MM.1S (cell line): ENCODE measurements at regions not wholly inside any gene's neighbourhood (a gene's known extent, or its start where the extent isn't known, plus 50 kb on each side); places are given as distances from the start of the nearest gene placed in this dataset.

Source experiments
- DNase-seq: peaks from one replicate; pipeline ENCODE4 v3.0.0-alpha.2; 2015
- H2AFZ ChIP-seq: fragments of 300-600 bp; sonication (generic); 2 replicates; pipeline ENCODE4 v1.6.0; 2016; ENCODE audit warnings: antibody characterized with exemption, low read length
- H3F3A ChIP-seq: fragments of 300-600 bp; sonication (generic); 2 replicates; pipeline ENCODE4 v1.6.1; 2016; ENCODE audit warnings: mild to moderate bottlenecking, antibody characterized with exemption, low read length, moderate library complexity, mixed read lengths; ENCODE audit not compliant: insufficient read depth
- H3K27ac ChIP-seq: fragments of 300-600 bp; sonication (generic); 2 replicates; pipeline ENCODE4 v1.5.1; 2016; ENCODE audit warnings: mild to moderate bottlenecking, low read length
- H3K27me3 ChIP-seq: fragments of 300-600 bp; sonication (generic); replicated peaks from 2 replicates; pipeline ENCODE4 v1.6.0; 2016; ENCODE audit warnings: low read length; ENCODE audit not compliant: insufficient read depth
- H3K36me3 ChIP-seq: fragments of 300-600 bp; sonication (generic); replicated peaks from 2 replicates; pipeline ENCODE4 v1.6.1; 2016; ENCODE audit warnings: mild to moderate bottlenecking, low read length, mixed read lengths; ENCODE audit not compliant: insufficient read depth
- H3K4me1 ChIP-seq: fragments of 300-600 bp; sonication (generic); 2 replicates; pipeline ENCODE4 v1.6.1; 2016; ENCODE audit warnings: low read length, mixed read lengths
- H3K4me2 ChIP-seq: fragments of 300-600 bp; sonication (generic); 2 replicates; pipeline ENCODE4 v1.6.0; 2016; ENCODE audit warnings: low read depth, low read length
- H3K4me3 ChIP-seq: fragments of 300-600 bp; sonication (generic); 2 replicates; pipeline ENCODE4 v1.5.1; 2016; ENCODE audit warnings: low read length, mixed read lengths
- H3K79me2 ChIP-seq: fragments of 300-600 bp; sonication (generic); 2 replicates; pipeline ENCODE4 v1.6.1; 2016; ENCODE audit warnings: mixed run types, low read length, mixed read lengths
- H3K9ac ChIP-seq: fragments of 300-600 bp; sonication (generic); 2 replicates; pipeline ENCODE4 v1.6.1; 2016; ENCODE audit warnings: low read length, mixed read lengths
- H3K9me2 ChIP-seq: fragments of 300-600 bp; sonication (generic); replicated peaks from 2 replicates; pipeline ENCODE4 v1.6.1; 2016; ENCODE audit warnings: mild to moderate bottlenecking, low read length, mixed read lengths; ENCODE audit not compliant: insufficient read depth
- H3K9me3 ChIP-seq: fragments of 300-600 bp; sonication (generic); replicated peaks from 2 replicates; pipeline ENCODE4 v1.6.1; 2016; ENCODE audit warnings: mild to moderate bottlenecking, low read length, mixed read lengths; ENCODE audit not compliant: insufficient read depth
- H4K20me1 ChIP-seq: fragments of 300-600 bp; sonication (generic); 2 replicates; pipeline ENCODE4 v1.6.1; 2016; ENCODE audit warnings: mild to moderate bottlenecking, low read length, moderate library complexity, mixed read lengths; ENCODE audit not compliant: insufficient read depth
- CTCF ChIP-seq: fragments of 300-600 bp; sonication (generic); IDR thresholded peaks from 2 replicates; pipeline ENCODE4 v1.5.1; 2016; ENCODE audit warnings: antibody characterized with exemption, low read length, mixed read lengths
- EZH2 ChIP-seq: fragments of 300-600 bp; sonication (generic); optimal IDR thresholded peaks from 2 replicates; pipeline ENCODE3; 2017; ENCODE audit warnings: low read depth, mild to moderate bottlenecking, antibody characterized with exemption, low read length, mixed read lengths
- EZH2phosphoT487 ChIP-seq: fragments of 300-600 bp; sonication (generic); IDR thresholded peaks from 2 replicates; pipeline ENCODE4 v1.6.1; 2018; ENCODE audit warnings: antibody characterized with exemption, low read length

- H3K4me1 ChIP-seq, result no peaks in the 10 kb centered on the region
- no peak overlapping the region for H3K4me2 ChIP-seq
- H2AFZ ChIP-seq, result no peak overlapping the region
- no peaks in the 10 kb centered on the region for H3F3A ChIP-seq
- no peak overlapping the region for H3K27ac ChIP-seq
- H3K36me3 ChIP-seq, result no peaks in the 10 kb centered on the region
- no peak for DNase-seq
- H4K20me1 ChIP-seq, result no peaks in the 10 kb centered on the region
- H3K9ac ChIP-seq, result no peak overlapping the region
- TF ChIP-seq EZH2phosphoT487, result no peak
- no peak for TF ChIP-seq EZH2
- no peak for TF ChIP-seq CTCF
- H3K9me3 ChIP-seq, result no peaks in the 10 kb centered on the region
- H3K27me3 ChIP-seq, result no peaks in the 10 kb centered on the region
- H3K9me2 ChIP-seq, result no peaks in the 10 kb centered on the region
- H3K79me2 ChIP-seq, result no peaks in the 10 kb centered on the region
- no peak overlapping the region for H3K4me3 ChIP-seq
These were observed 180.8 kb downstream of the ACTL7B start for GRCh38 chr9:108674766-108675530.

- no peak for DNase-seq
- H3K4me2 ChIP-seq, result no peak overlapping the region
These were observed 182.4 kb downstream of the ACTL7B start for GRCh38 chr9:108673386-108673785.

GRCh38 chr9:108672475-108673190, 183.2 kb downstream of the ACTL7B start:
- Histone ChIP-seq H3K9me3 (no peaks in the 10 kb centered on the region), H3K9ac (no peak overlapping the region), H2AFZ (no peak overlapping the region), H3K27ac (no peak overlapping the region), H3F3A (no peaks in the 10 kb centered on the region), H3K79me2 (no peaks in the 10 kb centered on the region), H4K20me1 (no peaks in the 10 kb centered on the region), H3K36me3 (no peaks in the 10 kb centered on the region), H3K9me2 (no peaks in the 10 kb centered on the region), H3K4me1 (no peaks in the 10 kb centered on the region), H3K4me2 (no peak overlapping the region), H3K4me3 (no peak overlapping the region), H3K27me3 (no peaks in the 10 kb centered on the region)
- TF ChIP-seq EZH2, result no peak
- no peak for TF ChIP-seq EZH2phosphoT487
- no peak for TF ChIP-seq CTCF
- DNase-seq, result no peak

More at GRCh38 chr9:108673386-108673785, 182.4 kb downstream of the ACTL7B start:
- Histone ChIP-seq H3K36me3 (no peaks in the 10 kb centered on the region), H3K9me2 (no peaks in the 10 kb centered on the region), H3K27ac (no peak overlapping the region), H3K27me3 (no peaks in the 10 kb centered on the region), H3K9me3 (no peaks in the 10 kb centered on the region), H3K4me1 (no peaks in the 10 kb centered on the region), H3K79me2 (no peaks in the 10 kb centered on the region), H3K4me3 (no peak overlapping the region), H2AFZ (no peak overlapping the region), H3K9ac (no peak overlapping the region), H4K20me1 (no peaks in the 10 kb centered on the region), H3F3A (no peaks in the 10 kb centered on the region)
- TF ChIP-seq EZH2phosphoT487 (no peak), EZH2 (no peak), CTCF (no peak)
